NCI-H128 (cell line): ENCODE measurements at regions not wholly inside any gene's neighbourhood (a gene's known extent, or its start where the extent isn't known, plus 50 kb on each side); places are given as distances from the start of the nearest gene placed in this dataset.

Experiments
- DNase-seq: peaks from one replicate; lab custom pipeline; 2025; ENCODE audit not compliant: unreplicated experiment; lab: John Stamatoyannopoulos, UW

DNA sequence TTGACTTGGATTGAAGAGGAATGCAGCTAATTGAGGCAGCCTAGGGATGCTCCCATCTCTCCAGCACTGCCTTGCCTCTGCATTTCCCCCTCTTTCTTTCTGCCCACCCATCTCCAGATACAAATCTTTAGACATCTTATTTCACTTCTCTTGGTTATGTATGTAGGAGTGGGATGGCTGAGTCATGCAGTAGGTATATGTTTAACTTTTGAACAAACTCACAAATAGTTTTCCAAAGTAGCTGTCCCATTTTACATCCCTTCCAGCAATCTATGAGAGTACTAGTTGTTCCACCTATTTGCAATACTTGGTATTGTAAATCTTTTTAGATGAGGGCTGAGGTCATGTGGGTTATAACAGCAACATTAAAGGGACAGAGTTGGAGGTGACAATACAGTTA is 329.9 kb downstream of the DYSF start:
- no peak for DNase-seq

DNA sequence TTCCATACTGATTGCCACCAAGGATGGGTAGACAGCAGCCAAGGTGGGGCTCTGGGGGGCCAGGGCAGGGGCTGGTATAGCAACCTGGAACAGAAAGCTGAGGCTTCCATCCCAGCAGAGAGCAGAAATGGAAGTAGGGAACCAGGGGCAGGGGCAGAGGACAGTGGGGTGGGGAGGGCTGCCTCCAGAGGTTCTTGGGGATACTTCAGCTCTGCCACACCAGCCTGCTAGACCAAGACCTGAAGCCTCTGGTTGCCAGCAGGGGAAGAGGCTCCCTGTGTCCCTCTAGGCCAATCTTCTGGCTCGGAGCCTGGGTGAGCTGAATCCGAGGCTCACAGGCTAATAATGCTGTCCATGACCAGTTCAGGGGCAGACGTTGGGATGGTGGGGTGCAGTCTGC is 329.0 kb downstream of the DYSF start:
- DNase-seq = no peak

DNA sequence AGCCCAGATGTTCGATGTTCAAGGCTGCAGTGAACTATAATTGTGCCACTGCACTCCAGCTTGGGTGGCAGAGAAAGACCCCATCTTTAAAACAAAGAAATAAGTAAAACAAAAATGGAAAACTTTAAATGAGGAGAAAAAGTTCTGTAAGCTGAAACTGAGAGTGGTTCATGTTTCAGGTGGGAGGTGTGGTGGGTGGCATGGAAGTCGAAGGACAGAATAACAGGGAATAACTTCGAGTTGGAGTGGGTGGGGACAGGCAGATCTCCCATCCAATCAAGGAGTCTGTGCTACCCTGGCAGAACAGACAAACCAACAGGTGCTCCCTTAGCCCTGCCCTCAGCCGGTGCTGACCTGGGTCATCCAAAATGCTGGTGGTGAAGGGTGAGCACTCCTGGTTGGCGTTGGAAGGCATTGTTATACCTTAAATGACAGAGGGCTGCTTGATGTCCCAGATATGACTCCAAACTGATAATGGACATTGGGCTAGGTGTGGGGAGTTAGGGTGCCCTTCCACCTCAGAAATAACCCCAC is 328.4 kb downstream of the DYSF start:
- no peak for DNase-seq

DNA sequence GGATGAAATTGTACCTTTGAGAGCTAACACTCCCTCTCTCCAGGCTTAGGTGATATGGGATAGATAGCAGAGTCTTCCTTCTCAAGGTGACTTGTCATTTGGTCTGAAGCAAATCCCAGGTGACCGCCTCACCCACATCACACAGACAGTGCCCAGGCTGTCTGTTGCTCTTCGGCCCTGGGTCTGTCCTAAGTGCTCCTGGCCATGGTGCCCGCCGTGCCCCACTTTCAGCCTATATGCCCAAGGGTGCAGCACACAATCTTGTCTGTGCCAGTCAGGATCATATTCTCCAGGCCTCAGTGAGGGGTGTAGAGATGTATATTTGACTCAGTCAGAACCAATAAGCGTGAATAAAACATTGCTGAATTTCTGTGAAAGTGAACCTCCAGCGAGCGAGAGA is 326.8 kb downstream of the DYSF start:
- DNase-seq = no peak

DNA sequence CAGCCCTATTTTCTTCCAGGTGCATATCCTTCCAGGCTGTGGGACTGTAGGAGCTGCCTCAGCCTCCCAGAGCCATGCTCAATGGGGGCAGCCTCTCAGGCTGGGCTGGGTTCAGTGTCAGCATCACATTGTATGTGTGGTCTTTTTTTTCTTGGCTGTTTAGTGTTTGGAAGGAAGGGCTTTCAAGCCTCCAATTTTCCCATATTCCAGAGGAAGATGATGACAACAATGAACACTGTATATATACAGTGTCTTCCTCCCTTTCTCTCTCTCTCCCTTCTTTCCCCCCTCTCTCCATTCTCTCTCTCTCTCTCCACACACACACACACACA is 326.4 kb downstream of the DYSF start:
- no peak for DNase-seq

DNA sequence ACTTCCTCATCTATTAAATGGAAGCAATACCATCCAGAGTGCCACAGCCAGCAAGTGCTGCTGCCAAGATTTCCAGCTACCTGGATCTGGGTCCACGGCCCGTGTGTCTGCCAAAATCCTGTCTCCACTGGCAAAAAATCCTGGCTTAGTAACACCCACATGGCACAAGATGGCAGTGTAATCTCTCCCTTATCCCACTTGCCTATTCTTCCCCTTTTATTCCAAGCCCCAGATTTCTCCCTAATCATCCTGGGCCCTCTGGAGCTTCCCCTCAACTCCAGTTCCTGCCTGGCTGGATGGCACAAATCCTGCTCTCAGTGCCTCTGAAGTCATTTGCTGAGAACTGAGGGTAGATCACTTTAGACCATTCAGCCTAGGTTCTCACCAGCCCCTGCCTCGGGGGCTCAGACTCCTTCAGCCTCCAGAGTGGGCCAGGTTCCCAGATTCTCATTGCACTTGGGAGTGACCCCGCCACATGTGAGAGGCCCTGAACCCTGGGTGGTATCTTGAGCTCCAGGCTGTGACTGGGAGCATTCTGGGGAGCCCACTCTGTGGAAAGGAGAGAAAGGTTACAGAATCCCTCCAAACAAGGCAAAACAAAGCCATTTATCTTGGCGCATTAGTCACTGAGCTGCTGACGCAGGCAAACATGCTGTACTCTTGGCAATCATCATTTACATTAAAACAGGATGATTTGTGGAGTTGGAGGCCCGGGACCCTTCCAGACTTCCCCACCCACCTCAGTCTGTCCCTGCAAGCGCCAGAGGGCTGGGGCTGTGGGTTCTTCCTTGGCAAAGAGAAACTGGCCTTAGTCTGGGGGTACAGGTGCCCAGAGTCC is 325.8 kb downstream of the DYSF start:
- no peak for DNase-seq

DNA sequence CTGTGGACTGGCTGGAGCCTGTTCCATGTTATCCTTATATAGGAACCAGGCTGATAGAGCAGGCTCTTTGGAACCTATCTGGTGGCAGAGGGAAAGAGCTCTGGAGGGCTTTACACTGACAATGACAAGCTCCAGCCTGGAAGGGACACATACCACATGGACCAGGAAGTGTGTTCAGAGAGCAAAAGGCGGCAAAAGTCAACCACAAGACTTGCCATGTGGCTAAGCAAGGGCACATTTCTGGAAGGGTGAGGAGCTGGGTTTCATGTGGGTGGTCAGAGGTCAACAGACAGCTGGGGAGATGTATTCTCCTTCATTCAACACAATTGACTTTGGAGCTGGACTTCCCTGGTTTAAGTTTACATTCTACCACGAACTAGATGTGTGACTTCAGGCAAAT is 325.2 kb downstream of the DYSF start:
- no peak for DNase-seq

DNA sequence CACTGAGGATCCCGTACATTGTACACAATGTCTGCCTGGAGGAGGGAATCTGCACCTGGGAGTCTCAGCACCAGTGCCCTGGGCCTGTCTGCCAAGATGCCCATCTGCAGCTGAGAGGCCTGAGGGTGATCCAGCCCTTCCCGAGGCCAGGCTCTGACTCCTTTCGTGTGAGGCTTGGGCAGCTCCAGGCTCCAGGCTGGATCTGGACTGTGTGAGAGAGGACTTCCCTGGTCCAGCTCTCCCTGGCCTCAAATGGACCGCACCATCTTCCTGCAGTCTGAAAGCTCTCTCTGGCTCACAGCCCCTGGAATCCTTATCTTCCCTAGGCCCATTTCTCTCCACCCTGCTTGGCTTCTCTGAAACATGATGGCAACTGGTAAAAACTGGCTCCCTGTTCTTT is 324.6 kb downstream of the DYSF start:
- DNase-seq = no peak

DNA sequence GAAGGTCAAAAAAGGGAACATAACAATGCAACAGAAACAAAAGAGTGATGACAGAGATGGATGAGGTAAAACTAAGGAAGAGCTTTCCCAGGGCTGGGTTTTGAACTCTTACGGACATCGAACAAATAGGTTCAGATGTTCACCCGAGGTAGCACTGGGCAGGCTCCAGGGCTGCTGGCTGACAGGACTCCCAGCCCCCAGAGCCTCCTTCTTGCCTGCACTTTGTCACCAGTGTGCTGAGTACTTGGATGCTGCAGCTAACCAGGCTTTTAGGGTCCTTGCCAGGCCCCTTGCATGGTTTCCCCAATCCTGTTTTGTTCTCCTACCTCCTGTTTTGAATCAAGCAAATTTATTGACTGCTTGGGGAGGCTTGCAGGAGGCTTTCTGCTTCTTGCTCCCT is 322.9 kb downstream of the DYSF start:
- no peak for DNase-seq

DNA sequence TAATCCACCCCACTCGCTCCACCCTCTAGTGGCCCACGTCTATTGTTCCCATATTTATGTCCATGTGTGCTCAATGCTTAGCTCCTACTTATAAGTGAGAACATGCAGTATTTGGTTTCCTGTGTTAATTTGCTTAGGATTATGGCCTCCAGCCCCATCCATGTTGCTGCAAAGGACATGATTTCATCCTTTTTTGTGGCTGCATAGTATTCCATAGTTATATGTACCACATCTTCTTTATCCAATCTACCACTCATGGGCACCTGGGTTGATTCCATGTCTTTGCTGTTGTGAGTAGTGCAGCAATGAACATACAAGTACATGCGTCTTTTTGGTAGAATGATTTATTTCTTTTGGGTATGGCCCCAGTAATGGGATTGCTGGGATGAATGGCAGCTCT is 319.9 kb downstream of the DYSF start:
- no peak for DNase-seq

DNA sequence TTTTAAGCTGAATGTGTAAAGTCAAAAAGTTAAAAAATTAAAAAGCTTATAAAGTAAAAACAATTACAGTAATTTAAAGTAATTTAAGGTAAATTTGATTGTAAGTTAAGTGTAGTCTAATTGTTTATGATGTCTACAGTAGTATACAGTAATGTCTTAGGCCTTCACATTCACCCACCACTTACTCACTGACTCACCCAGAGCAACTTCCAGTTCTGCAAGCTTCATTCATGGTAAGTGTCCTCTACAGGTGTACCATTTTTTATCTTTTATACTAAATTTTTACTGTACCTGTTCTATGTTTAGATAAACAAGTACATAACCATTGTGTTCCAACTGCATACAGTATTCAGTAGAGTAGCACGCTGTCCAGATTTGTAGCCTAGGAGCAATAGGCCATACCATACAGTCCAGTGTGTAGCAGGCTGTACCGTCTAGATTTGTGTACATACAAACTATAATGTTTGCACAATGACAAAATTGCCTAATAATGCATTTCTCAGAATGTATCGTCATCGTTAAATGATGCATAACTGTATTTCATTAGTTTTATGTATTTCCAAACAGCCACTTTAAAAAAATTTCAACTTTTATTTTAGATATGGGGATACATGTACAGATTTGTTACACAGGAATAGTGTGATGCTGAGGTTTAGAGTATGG is 319.3 kb downstream of the DYSF start:
- no peak for DNase-seq

DNA sequence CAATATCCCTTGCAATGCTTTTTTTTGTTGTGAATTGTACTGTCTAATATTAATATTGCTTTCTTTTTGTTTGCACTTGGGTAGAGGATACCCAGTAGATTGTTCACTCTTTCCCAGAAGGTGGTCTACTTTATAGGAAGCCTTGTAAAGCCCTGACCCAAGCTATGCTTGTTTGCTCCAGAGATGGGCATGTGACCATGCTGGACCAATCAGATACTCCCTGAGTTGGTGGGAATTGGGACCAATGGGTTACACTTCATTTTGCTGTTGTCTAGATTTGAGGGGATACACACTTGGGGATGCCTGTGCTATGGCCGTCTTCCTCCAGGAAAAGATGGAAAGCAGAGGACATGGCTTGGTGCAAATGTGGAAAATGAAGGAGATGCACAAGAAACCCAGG is 314.3 kb downstream of the DYSF start:
- no peak for DNase-seq

DNA sequence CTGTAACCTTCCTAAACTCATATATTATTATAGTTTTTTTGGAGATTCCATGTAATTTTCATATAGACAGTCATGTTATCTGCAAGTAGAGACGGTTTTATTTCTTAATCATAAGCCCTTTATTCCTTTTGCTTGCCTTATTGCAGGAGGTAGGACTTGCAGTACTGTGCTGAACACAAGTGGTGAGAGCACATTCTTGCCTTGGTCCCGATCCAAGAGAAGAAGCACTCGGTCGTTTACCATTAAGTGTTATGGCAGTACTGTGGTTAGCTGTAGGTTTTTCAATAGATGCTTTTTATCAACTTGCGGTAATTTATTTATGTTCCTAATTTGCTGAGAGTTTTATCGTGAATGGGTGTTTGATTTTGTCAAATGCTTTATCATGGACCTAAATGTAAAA is 305.7 kb downstream of the DYSF start:
- DNase-seq = no peak

DNA sequence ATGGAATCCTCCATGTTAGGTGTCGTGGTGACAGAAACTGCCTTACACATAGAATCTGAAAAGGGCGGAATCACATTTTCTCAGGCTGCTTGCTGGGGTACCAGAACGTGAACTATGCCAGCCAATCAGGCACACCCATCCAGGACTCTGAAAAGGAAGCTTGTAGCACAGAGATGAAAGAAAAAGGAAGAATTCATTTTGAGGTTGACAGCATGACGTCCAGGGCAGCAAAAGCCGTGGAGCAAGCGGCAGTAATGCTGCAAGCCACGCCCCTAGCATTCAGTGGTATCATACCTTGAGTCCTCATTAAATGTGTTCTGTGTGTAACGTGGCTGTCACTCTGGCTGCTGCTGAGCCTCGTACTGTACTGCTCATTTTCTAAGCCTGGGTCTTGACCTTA is 304.0 kb downstream of the DYSF start:
- no peak for DNase-seq

DNA sequence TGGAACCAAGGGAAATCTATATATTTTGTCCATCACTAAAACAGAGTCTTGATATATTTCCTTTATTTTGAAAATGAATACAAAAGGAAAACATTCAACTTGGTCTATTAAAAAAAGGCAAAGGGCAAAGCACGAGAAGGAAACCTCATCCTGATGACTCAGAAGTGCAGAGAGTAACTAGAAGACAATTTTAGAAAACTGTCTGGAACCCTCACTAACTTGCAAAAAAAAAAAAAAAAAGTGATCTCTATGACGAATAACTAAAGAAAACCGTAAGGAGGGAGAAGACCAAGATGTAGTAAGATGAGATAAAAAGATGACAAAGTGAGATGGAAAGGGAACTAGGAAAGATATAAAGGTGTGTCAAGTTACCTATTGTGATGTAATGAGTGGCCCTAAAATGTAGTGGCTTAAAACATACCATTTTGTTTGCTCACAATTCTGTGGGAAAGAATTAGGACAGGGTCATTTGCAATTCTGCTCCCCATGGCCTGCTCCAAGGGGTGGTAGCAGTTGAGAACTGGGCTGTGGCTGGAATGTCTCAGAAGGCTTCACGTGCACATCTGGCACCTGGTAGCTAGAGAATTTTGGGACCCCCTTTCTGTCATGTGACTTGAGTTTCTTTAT is 303.0 kb downstream of the DYSF start:
- no peak for DNase-seq

DNA sequence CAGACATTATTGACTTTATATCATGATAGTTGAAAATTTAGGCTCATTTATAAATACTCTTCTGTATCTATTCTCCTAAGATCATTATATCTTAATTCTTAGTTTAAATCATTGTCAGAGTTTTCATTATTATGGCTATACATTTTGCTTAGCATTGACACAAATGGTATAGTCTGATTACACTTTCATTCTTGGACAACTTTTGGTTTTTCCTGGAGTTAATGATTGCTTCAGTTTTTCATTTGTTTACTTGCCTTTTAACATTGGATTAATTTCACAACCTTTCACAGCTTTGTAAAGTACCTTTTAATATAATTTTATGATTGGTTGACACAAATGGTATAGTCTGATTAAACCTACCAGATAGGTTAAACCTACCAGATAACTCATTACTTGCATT is 298.2 kb downstream of the DYSF start:
- DNase-seq = no peak

DNA sequence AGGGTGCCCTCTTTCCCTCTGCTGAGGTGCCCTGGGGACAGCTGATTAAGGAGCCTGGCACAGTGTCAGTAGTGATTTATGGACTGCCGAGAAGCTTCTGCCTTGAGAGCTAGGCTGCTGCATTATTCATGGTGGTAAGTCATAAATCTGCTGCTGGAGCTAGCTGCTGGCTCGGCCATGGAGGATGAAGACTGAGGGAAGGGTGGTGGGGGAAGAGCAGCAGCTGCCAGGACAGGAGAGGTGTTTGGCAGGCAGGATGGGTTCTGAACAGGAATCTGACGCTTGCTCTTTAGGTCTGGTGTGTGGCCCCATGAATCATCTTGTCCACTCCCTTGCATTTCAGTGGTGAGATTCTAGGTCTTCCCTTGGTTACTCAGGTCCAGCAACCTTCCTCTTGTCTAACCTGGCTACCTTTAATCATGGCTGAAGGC is 296.3 kb downstream of the DYSF start:
- DNase-seq = no peak

DNA sequence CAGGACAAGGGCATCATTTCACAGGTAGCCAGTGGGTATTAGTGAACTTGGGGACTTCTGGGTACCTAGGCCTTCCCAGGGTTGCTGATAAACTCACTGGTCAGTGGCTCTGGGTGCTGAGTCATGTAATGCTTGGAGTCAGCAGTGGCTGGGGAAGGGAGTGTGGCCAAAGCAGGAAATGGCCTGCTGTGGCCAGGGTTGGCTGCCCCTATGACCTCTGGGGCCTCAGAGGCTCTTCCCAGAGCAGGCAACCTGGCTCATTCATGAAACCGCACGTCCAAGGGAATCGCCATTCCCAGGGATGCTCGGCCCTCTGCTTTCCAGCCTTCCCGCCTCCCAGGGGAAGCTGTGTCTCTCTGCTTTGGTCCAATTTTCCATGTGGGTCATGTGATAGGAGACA is 294.9 kb downstream of the DYSF start:
- no peak for DNase-seq

DNA sequence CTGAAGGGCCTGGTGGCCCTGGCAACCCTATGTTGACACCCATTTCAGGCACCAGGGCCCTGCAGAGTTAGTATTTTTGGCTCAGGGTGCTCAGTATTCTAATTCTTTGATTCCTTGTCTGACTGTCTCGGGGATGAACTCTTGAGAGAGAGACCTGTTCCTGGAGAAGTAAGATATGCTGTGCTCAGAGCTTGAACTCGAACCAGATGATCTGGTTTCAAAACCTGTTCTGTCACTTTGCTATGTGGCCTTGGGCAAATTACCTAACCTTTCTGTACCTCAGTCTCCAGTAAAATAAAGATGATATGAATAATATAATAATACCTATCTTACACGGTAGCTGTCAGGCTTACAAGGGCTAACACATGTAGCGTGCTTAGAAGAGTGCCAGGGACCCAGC is 294.2 kb downstream of the DYSF start:
- no peak for DNase-seq

DNA sequence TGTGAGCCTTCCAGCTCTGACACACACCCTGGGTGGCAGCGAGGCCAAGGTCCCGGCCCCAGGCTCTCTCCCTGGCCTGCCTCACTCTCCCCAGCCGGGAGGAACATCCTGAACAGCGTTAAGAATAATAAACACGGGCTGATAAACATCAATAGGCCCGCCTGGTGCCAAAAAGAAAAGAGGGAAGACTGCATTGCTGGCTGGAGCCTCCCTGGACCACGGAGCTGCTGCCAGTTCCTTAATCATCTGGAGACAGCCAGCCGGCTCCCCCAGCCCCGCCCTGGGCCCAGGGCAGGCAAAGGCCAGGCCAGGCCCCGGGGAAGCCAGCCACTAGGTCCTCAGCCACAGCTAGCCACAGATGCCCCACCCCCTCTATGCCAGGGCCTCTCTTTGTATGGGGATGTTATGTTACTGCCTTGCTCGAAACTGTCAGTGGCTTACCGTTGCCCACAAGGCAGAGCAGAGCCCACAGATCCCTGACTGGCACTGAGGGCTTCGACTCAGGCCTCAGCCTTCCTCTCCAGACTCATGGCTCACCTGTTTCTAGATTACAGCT is 293.7 kb downstream of the DYSF start:
- DNase-seq = no peak

DNA sequence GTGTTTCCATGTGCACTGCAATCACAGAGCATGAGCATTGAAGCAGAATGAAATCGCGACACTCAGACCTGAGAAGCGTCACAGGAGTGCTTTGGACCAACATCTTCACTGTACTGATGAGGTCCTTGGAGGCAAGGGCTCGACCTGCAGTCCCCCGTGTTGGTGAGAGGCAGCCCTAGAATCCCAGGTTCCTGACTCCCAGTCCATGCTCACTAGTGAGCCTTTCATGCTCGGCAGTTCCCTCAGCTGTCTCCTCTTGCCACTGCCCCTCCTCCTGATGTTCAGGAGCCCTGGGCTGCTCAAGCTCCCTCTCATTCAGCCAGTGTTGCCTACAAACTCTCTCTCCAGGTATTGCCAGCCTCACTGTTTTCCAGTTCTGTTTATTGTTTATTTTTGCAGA is 291.4 kb downstream of the DYSF start:
- DNase-seq = no peak
